ENCODE measurements at regions not wholly inside any gene's neighbourhood (a gene's known extent, or its start where the extent isn't known, plus 50 kb on each side); places are given as distances from the start of the nearest gene placed in this dataset.

- Histone ChIP-seq H3K9me2 (replicated peaks; ENCODE audit: insufficient read depth, low read length) (no peaks in the 10 kb centered on the region), H3K27ac (ENCODE audit: low read length) (no peak overlapping the region), H2AFZ (ENCODE audit: low read length) (no peak overlapping the region), H3K4me1 (ENCODE audit: low read length) (no peaks in the 10 kb centered on the region), H3K79me2 (ENCODE audit: low read length) (no peaks in the 10 kb centered on the region), H3K4me3 (ENCODE audit: low read length) (no peak overlapping the region), H3K9ac (ENCODE audit: low read length) (no peak overlapping the region), H3K9me3 (replicated peaks; ENCODE audit: insufficient read depth, low read length) (no peaks in the 10 kb centered on the region), H3K4me2 (ENCODE audit: low read depth, low read length) (no peak overlapping the region), H4K20me1 (ENCODE audit: insufficient read depth, low read length) (no peaks in the 10 kb centered on the region), H3F3A (ENCODE audit: insufficient read depth, low read length) (no peaks in the 10 kb centered on the region), H3K36me3 (replicated peaks; ENCODE audit: insufficient read depth, low read length) (no peaks in the 10 kb centered on the region), H3K27me3 (replicated peaks; ENCODE audit: insufficient read depth, low read length) (no peaks in the 10 kb centered on the region)
- no peak for DNase-seq
- TF ChIP-seq EZH2 (optimal IDR thresholded peaks at IDR 0.05; ENCODE audit: low read depth, low read length) (no peak), EZH2phosphoT487 (IDR thresholded peaks at IDR 0.05; ENCODE audit: low read length) (no peak)
- TF ChIP-seq, protein P1, sequence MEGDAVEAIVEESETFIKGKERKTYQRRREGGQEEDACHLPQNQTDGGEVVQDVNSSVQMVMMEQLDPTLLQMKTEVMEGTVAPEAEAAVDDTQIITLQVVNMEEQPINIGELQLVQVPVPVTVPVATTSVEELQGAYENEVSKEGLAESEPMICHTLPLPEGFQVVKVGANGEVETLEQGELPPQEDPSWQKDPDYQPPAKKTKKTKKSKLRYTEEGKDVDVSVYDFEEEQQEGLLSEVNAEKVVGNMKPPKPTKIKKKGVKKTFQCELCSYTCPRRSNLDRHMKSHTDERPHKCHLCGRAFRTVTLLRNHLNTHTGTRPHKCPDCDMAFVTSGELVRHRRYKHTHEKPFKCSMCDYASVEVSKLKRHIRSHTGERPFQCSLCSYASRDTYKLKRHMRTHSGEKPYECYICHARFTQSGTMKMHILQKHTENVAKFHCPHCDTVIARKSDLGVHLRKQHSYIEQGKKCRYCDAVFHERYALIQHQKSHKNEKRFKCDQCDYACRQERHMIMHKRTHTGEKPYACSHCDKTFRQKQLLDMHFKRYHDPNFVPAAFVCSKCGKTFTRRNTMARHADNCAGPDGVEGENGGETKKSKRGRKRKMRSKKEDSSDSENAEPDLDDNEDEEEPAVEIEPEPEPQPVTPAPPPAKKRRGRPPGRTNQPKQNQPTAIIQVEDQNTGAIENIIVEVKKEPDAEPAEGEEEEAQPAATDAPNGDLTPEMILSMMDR (IDR thresholded peaks at IDR 0.05; ENCODE audit: low read length) = no peak
These were observed 1021.2 kb downstream of the TBC1D22A start for GRCh38 chr22:47783433-47784366.

DNA sequence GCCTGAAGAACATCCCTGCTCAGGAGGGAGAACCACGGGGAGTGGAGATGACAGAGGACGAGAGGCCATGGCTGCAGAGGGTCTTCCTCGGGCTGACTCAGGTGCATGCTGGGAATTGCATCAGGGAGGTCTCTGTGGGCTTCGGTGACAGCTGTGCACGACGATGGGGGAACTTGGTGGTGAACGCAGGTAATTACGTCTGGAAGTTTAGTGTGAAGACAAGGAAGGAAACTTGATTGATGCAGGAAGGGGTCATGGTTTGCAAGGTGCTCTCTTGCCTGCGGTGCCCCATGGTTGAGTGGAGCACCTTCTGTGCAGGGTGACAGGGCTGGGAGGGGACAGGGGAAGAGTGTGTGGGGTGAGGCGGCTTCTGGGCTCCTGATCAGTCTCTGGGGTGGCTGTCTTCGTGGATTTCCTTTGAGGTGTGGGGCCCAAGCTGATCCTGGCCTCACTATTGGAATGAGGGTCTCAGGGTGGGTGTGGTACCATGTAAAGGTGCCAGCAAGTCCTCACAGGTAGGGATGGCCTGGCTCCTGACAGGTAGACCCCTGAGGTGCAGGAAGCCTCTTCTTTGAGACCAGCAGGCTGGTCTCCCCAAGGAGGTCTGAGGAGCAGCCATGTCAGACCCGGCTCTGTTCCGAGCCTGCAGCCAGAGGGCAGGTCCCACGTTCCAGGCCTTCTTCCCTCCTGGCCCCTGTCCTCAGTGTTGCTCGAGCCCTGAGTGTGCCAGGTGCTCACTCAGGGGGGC is 1020.1 kb downstream of the TBC1D22A start:
- DNase-seq = no peak
- no peaks in the 10 kb centered on the region for H3K36me3 ChIP-seq (replicated peaks; ENCODE audit: insufficient read depth, low read length)
- no peak overlapping the region for H2AFZ ChIP-seq (ENCODE audit: low read length)
- H3K4me1 ChIP-seq (ENCODE audit: low read length) = no peaks in the 10 kb centered on the region
- no peaks in the 10 kb centered on the region for H3F3A ChIP-seq (ENCODE audit: insufficient read depth, low read length)
- no peaks in the 10 kb centered on the region for H3K27me3 ChIP-seq (replicated peaks; ENCODE audit: insufficient read depth, low read length)
- no peak for TF ChIP-seq EZH2 (optimal IDR thresholded peaks at IDR 0.05; ENCODE audit: low read depth, low read length)
- TF ChIP-seq, protein P1 (IDR thresholded peaks at IDR 0.05; ENCODE audit: low read length) = no peak
- no peak for TF ChIP-seq EZH2phosphoT487 (IDR thresholded peaks at IDR 0.05; ENCODE audit: low read length)
- H3K27ac ChIP-seq (ENCODE audit: low read length) = no peak overlapping the region
- H3K9ac ChIP-seq (ENCODE audit: low read length) = no peak overlapping the region
- no peak overlapping the region for H3K4me3 ChIP-seq (ENCODE audit: low read length)
- H3K79me2 ChIP-seq (ENCODE audit: low read length) = no peaks in the 10 kb centered on the region
- no peaks in the 10 kb centered on the region for H3K9me3 ChIP-seq (replicated peaks; ENCODE audit: insufficient read depth, low read length)
- no peak overlapping the region for H3K4me2 ChIP-seq (ENCODE audit: low read depth, low read length)
- no peaks in the 10 kb centered on the region for H4K20me1 ChIP-seq (ENCODE audit: insufficient read depth, low read length)
- H3K9me2 ChIP-seq (replicated peaks; ENCODE audit: insufficient read depth, low read length) = no peaks in the 10 kb centered on the region

DNA sequence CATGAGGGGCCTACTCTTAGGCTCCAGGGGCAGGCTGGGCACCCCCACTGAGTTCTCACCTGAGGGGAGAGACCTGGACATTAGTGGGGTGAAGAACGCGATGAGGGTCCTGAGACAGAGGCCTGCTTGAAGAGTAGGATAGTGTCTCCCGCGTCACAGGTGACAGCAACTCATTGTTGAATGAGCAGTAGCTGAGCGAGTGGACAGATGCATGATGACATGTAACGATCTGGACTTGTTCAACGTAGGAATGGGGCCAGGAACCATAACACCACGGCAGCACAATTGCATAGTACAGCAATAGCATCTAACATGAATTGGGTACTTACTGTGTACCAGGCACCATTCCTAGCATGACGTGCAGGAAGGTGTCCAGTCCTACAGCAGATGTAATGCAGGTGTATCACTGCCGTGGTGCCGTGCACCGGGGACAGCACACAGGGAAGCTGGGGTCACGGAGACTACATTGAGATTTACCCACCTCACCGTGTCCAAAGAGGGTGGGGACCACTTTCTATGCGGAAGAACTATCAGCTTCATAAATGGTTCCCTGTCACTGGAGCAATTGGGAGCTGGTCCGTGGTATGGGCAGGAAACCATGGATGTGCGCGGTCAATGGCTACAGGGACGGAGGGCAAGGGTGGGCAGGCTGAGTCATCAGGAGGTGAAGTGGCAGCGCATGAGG is 1019.1 kb downstream of the TBC1D22A start:
- Histone ChIP-seq H3K79me2 (ENCODE audit: low read length) (no peaks in the 10 kb centered on the region), H3K9ac (ENCODE audit: low read length) (no peak overlapping the region), H3F3A (ENCODE audit: insufficient read depth, low read length) (no peaks in the 10 kb centered on the region), H4K20me1 (ENCODE audit: insufficient read depth, low read length) (no peaks in the 10 kb centered on the region), H3K4me2 (ENCODE audit: low read depth, low read length) (no peak overlapping the region), H2AFZ (ENCODE audit: low read length) (no peak overlapping the region), H3K4me1 (ENCODE audit: low read length) (no peaks in the 10 kb centered on the region), H3K9me3 (replicated peaks; ENCODE audit: insufficient read depth, low read length) (no peaks in the 10 kb centered on the region), H3K27me3 (replicated peaks; ENCODE audit: insufficient read depth, low read length) (no peaks in the 10 kb centered on the region), H3K27ac (ENCODE audit: low read length) (no peak overlapping the region), H3K36me3 (replicated peaks; ENCODE audit: insufficient read depth, low read length) (no peaks in the 10 kb centered on the region), H3K9me2 (replicated peaks; ENCODE audit: insufficient read depth, low read length) (no peaks in the 10 kb centered on the region), H3K4me3 (ENCODE audit: low read length) (no peak overlapping the region)
- no peak for DNase-seq
- TF ChIP-seq, protein P1 (IDR thresholded peaks at IDR 0.05; ENCODE audit: low read length) = no peak
- TF ChIP-seq EZH2 (optimal IDR thresholded peaks at IDR 0.05; ENCODE audit: low read depth, low read length) (no peak), EZH2phosphoT487 (IDR thresholded peaks at IDR 0.05; ENCODE audit: low read length) (no peak)

Data from MM.1S (cell line).